ENCODE measurements at regions not wholly inside any gene's neighbourhood (a gene's known extent, or its start where the extent isn't known, plus 50 kb on each side); places are given as distances from the start of the nearest gene placed in this dataset.

GRCh38 chr10:78302739-78302988 lies 269.0 kb downstream of the RPS24 start:
- H3K27ac ChIP-seq = peak overlapping the region; percentile 75 to 86 (median 86)
- 0% methylated on average over 3 of the region's 3 CpGs for WGBS (ENCODE audit: insufficient coverage, low coverage, low lambda C conversion rate, missing lambda C conversion rate)

GRCh38 chr10:78302989-78303854 lies 269.6 kb downstream of the RPS24 start:
- peak overlapping the region; percentile 40 to 55 (median 54) for H3K4me3 ChIP-seq
- 4% methylated on average over 16 of the region's 81 CpGs for WGBS (ENCODE audit: insufficient coverage, low coverage, low lambda C conversion rate, missing lambda C conversion rate)
- intact Hi-C loops (cut with DNase I) = no loop called here

More at GRCh38 chr10:78302739-78302988, 269.0 kb downstream of the RPS24 start:
- no peak for DNase-seq
- H3K9me3 ChIP-seq = no peaks in the 10 kb centered on the region
- H3K4me1 ChIP-seq = peaks cover 0 to 14% (median 4%) of the 10 kb centered on the region in 4 donors
- no peaks in the 10 kb centered on the region for H3K27me3 ChIP-seq
- H3K4me3 ChIP-seq = peak overlapping the region; percentile 40 to 55 (median 54)
- no peaks in the 10 kb centered on the region for H3K36me3 ChIP-seq
- TF ChIP-seq CTCF (IDR thresholded peaks at IDR 0.05) (no peak), POLR2A (IDR thresholded peaks at IDR 0.05) (no peak)
- ATAC-seq = no peak
- intact Hi-C loops (cut with DNase I) = no loop called here

GRCh38 chr10:78304091-78305045 lies 270.7 kb downstream of the RPS24 start:
- Histone ChIP-seq H3K27ac (no peak overlapping the region), H3K27me3 (no peaks in the 10 kb centered on the region), H3K9me3 (no peaks in the 10 kb centered on the region), H3K36me3 (no peaks in the 10 kb centered on the region), H3K4me1 (peaks cover 0 to 9% (median 4%) of the 10 kb centered on the region in 4 donors), H3K4me3 (no peak overlapping the region)
- DNase-seq (peak in 1 of 3 donors; percentile 38), ATAC-seq (no peak)
- TF ChIP-seq CTCF (IDR thresholded peaks at IDR 0.05) = no peak
- no peak for TF ChIP-seq POLR2A (IDR thresholded peaks at IDR 0.05)
- intact Hi-C loops (cut with DNase I) = no loop called here
- 94% methylated on average over 7 of the region's 12 CpGs for WGBS (ENCODE audit: insufficient coverage, low coverage, low lambda C conversion rate, missing lambda C conversion rate)

More at GRCh38 chr10:78302989-78303854, 269.6 kb downstream of the RPS24 start:
- H3K27me3 ChIP-seq = no peaks in the 10 kb centered on the region
- peak; percentile 97 to 98 (median 97) for DNase-seq
- H3K4me1 ChIP-seq = peaks cover 0 to 14% (median 4%) of the 10 kb centered on the region in 4 donors
- peak overlapping the region; percentile 75 to 86 (median 86) for H3K27ac ChIP-seq
- no peaks in the 10 kb centered on the region for H3K36me3 ChIP-seq
- TF ChIP-seq CTCF (IDR thresholded peaks at IDR 0.05) (peak; percentile 56 to 88 (median 59)), POLR2A (IDR thresholded peaks at IDR 0.05) (peak; percentile 95)
- no peaks in the 10 kb centered on the region for H3K9me3 ChIP-seq
- ATAC-seq = peak; percentile 95 to 99 (median 96)

GRCh38 chr10:78305311-78305710 lies 271.6 kb downstream of the RPS24 start:
- intact Hi-C loops (cut with DNase I) = no loop called here
- no peaks in the 10 kb centered on the region for H3K36me3 ChIP-seq
- ATAC-seq = no peak

More at GRCh38 chr10:78305311-78305710, 271.6 kb downstream of the RPS24 start:
- TF ChIP-seq POLR2A (IDR thresholded peaks at IDR 0.05) = no peak
- no peak for TF ChIP-seq CTCF (IDR thresholded peaks at IDR 0.05)
- Histone ChIP-seq H3K9me3 (no peaks in the 10 kb centered on the region), H3K4me1 (peaks cover 0 to 9% (median 4%) of the 10 kb centered on the region in 4 donors), H3K4me3 (no peak overlapping the region), H3K27ac (no peak overlapping the region), H3K27me3 (no peaks in the 10 kb centered on the region)
- 79% methylated on average over 2 of the region's 3 CpGs for WGBS (ENCODE audit: insufficient coverage, low coverage, low lambda C conversion rate, missing lambda C conversion rate)
- DNase-seq = peak in 1 of 3 donors; percentile 14

Measured in right lobe of liver (tissue), 6 donors.